HG03103 (cell line): ENCODE measurements at regions not wholly inside any gene's neighbourhood (a gene's known extent, or its start where the extent isn't known, plus 50 kb on each side); places are given as distances from the start of the nearest gene placed in this dataset.

Experiments used
- ATAC-seq: cut with Tn5 transposase; IDR thresholded peaks from one replicate; pipeline ENCODE4 v1.9.1; 2021; ENCODE audit warnings: low read depth; ENCODE audit not compliant: unreplicated experiment

DNA sequence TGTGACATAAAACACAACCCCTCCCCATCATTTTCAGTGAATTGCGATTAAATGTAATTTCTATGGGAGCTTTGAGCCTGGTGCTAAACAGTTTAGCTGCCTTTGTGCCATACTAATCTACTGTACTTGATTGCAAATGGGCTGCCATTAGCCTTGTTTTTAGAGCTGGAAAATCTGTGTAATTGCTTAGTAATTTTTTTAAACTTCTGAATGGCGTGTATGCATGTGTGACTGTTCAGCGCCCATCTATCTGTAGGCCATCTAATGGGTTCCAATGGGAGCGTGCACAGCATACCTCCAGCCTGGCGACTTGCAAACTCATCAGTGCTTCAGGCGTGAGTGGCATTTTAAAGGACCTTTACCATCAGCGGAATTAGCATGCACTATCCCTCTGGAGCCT is 142.7 kb upstream of the KIRREL3 start:
- ATAC-seq = no peak

GRCh38 chr11:127138613-127139012 is 138.0 kb upstream of the KIRREL3 start:
- no peak for ATAC-seq

DNA sequence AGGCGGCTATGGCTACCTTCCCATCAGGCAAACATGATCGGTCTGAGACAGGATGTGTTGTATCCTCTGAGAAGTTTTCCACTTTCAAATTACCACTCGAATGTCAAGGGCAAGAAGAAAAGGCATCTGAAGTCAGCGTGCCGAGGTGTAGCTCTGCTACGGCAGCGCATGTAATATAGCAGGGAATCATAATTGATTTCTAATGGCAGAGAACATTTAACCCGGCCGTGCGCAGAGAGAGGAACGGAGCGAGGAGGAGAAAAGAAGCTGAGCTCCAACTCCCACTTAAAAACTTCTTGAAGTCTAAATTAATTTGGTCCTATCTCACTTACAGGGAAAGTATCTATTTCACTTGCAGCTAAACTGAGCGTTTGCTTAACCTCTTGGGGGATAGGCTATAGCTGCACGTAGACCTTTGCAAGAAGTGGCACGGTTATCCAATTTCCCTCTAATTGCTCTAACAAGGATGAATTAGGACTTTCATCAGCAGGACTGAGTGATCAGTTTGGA is 137.3 kb upstream of the KIRREL3 start:
- ATAC-seq = no peak

GRCh38 chr11:127136438-127136837 is 135.9 kb upstream of the KIRREL3 start:
- no peak for ATAC-seq

- ATAC-seq = no peak
These were observed 134.7 kb upstream of the KIRREL3 start for GRCh38 chr11:127135256-127135655.

DNA sequence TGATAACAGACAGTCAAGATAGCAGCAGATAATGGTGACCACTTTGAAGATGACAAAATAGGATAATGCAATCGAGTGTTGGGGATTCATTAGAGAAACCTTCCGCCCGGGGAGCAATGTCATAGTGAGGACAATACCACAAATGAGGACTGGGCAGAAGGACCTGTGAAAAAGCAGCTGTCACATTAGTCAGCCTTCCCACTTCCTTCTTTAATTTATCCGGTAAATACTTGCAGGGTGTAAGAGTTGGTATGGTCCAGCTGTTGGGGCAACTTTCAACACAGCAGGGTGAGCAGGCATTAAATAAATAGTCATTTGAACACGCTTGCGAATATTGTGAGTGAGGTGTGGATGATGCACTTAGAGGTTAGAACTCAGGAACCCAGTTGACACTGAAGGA is 132.5 kb upstream of the KIRREL3 start:
- no peak for ATAC-seq

GRCh38 chr11:127130321-127130720 is 129.8 kb upstream of the KIRREL3 start:
- no peak for ATAC-seq

- no peak for ATAC-seq
These were observed 126.4 kb upstream of the KIRREL3 start for GRCh38 chr11:127126986-127127385.

DNA sequence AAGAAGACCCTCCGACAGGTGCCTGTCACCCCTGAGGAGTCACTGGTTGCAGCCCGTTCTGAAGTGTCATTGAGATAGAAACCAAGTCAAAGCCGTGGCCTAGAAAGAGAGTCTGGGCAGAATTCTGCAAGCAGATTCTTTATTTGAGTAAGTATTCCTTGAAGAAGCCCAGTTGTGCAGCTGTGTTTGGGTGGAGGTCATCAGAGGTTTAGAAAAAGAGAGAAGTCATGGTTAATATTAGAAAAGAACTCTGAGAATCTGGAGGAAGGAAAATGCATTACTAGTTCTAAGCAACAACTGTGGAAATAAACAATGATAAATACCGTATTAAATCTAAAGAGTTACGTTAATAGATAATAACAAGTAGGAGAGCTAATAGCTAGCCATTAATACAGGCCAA is 118.8 kb upstream of the KIRREL3 start:
- ATAC-seq = no peak

GRCh38 chr11:127118811-127119210 is 118.2 kb upstream of the KIRREL3 start:
- no peak for ATAC-seq

GRCh38 chr11:127117231-127117739 is 116.7 kb upstream of the KIRREL3 start:
- ATAC-seq = no peak

GRCh38 chr11:127115844-127116243 is 115.3 kb upstream of the KIRREL3 start:
- no peak for ATAC-seq

GRCh38 chr11:127114035-127114434 is 113.5 kb upstream of the KIRREL3 start:
- ATAC-seq = no peak

GRCh38 chr11:127110542-127110941 is 110.0 kb upstream of the KIRREL3 start:
- ATAC-seq = no peak

DNA sequence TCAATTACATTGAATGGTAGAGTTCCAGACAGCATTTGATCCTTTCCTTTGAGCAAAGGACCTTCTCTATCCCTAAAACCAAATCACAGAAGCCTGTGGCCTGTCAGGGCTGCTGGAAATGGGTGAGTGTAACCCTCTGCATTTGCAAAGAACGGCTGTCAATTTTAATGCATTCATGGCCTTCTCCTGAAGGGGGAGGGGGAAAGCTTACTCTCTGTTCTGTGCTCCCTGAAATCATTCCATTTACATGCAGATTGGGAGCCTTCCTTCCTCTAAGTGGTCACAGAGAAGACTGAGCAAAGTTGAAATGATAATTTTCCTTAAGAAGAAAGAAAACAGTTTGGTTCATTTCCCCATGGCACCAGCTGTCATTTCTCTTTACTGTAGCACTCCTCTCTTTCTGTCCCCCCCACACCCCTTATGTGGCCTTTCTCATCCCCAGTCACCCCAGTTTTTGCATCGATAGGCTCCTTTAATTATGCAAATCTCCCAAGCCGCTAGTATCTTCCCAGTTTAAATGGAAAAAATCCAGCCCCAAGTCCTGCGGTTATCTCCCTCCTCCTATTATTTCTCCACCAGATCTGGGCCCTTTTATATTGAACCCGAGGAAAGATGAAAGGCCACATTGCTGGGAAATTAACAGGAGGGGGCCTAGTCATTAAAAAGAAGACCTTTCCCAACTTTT is 109.4 kb upstream of the KIRREL3 start:
- ATAC-seq = no peak

DNA sequence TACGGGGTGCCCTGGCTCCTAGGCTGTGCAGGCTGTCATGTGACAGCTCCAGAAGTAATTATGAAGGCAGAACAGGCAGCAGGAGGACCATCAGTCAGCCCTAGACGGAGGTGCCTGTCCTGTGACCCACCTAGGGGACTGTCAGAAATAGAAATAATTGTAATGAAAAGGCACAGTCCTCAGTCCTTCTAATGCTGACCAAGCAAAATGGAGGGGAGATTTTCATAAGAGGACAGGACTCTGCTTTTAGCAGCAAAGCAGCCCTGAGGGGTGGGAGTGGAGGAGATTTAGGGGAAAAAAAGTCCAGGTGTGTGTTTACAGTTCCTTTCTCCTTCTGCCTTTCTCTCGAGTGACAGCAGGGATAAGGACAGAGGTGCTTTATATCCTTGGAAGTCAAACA is 108.3 kb upstream of the KIRREL3 start:
- ATAC-seq = no peak

- ATAC-seq = no peak
These were observed 106.4 kb upstream of the KIRREL3 start for GRCh38 chr11:127106938-127107337.

DNA sequence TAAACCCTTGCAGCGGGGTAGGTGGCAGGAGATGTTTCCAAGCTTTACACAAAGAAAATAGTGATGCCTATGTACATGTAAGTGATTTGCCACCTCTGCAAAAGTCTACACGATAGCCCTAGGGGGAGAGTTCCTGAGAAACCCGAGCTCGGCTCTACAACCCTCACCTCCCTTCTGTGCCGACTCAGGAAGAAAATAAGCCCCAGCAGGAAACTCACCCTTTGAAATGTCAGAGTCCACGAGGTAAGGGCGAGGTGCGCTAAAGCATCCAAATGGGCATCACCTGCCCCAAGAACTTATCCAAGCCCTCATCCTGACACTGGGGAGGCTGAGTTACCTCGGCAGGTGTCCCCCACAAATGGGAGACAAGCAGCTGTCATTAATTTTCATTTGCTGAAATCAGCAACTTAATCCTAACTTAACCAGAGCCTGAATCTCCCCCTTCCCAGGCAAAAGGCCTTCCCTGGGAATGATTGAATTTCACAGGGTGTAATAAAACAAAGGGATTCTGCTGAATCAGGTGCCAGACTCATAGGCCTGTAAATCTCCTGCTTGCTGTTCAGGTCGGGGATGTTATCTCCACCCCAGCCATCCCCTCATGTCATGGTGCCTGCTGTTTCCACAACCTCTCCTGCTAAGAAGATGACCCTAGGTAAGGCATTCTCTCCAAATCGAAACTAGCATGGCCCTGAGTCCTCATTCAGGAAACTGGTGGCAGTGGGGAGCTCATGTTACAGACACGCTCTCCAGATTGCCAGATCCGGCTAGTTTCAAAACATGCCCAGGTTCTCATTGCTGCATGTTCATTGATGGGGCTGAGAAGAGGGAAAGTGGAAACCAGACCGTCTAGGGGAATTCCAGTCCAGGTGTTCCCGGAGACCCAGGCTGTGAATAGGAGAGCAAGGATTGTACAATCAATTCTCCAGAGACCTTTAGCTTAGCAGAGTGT is 105.3 kb upstream of the KIRREL3 start:
- no peak for ATAC-seq

DNA sequence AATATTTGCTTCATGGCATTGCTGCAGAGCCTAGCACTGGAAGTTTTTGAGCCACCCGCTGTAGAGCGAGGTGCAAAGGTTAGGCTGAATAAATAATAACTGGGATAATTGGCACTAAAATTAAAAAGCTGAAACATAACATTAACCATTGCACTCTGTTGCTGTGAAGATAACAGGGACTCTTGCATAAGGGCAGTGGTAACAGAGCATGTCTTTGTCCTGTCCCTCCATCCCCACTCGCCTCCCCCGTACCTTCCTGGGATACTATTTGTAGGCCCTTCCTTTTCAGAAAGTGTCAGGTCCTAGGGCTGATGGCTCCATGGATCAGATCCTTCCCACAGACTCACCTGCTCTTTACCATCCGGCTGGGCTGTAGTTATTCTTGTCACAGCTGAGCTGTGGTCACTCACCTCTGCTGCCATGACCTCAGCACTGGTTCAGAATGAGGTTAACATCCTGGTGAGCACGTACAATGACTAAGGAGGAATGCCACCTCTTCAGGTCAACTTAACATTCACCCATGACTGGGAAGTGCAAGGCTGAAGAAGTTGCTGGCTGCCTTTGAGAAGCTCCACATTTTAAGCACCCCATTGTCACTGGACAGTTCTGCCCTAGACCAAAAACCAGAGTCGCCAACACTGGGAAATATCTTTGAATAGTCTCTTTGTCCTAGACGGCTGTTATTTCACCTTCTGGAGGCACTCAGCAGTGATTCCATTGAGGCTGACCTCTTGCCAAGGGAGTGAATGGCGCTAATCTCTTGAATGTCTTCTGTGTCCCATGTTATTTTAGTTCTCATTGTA is 103.2 kb upstream of the KIRREL3 start:
- no peak for ATAC-seq

GRCh38 chr11:127098684-127099083 is 98.1 kb upstream of the KIRREL3 start:
- no peak for ATAC-seq

DNA sequence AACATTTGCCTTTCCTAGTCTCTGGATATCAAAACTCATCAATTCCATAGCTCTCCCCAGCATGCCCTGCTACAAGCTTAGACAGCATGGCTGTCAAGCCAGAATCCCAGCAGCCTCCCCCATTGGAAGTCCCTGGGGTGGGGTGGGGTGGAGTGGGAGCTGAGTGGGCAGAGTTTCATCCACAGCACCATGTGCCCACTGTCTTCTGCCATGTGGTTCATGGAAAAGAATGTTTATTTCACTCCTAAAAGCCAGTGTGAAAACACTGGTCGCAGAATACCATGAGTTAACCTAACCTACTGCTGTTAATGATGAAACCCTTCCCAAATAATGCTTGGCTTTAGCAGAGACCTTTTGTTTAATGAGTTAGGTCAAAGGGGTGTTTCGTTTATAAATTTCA is 80.2 kb upstream of the KIRREL3 start:
- ATAC-seq = no peak
